ENCODE measurements at regions not wholly inside any gene's neighbourhood (a gene's known extent, or its start where the extent isn't known, plus 50 kb on each side); places are given as distances from the start of the nearest gene placed in this dataset.

- CTCF ChIA-PET, result no interaction called here
- POLR2A ChIA-PET (ENCODE audit: low non-redundant PET), result interaction anchor here (0.6 kb wide), 1 partner anchor 21 kb away, joined by 4 read pairs; no protein-coding TSS in a partner anchor
- no TSS peak for BruUV-seq (replicated peaks)
Measured at GRCh38 chr2:180205621-180206235, 198.6 kb upstream of the CWC22 start.

GRCh38 chr2:180203972-180204371 lies 196.9 kb upstream of the CWC22 start:
- CTCF ChIA-PET, result no interaction called here
- DNase-seq (ENCODE audit: low spot score), result no peak
- Histone ChIP-seq H3K4me1 (ENCODE audit: insufficient read depth, low read length, poor library complexity, severe bottlenecking) (no peaks in the 10 kb centered on the region), H3K27me3 (replicated peaks; ENCODE audit: insufficient read depth, low read depth, low read length, poor library complexity) (no peaks in the 10 kb centered on the region), H3K27ac (ENCODE audit: low read depth, low read length, poor library complexity, severe bottlenecking) (no peak overlapping the region), H3K36me3 (ENCODE audit: insufficient read depth, low read length, poor library complexity, severe bottlenecking) (no peaks in the 10 kb centered on the region), H3K9me3 (ENCODE audit: low read depth, low read length, poor library complexity, severe bottlenecking) (no peaks in the 10 kb centered on the region), H3K4me3 (ENCODE audit: low read depth, low read length, poor library complexity, severe bottlenecking) (no peak overlapping the region)
- BruUV-seq (replicated peaks), result no TSS peak
- POLR2A ChIA-PET (ENCODE audit: low non-redundant PET), result no interaction called here
- intact Hi-C loops (cut with micrococcal nuclease; ENCODE audit: unreplicated experiment), result no loop called here
- TF ChIP-seq EZH2 (IDR thresholded peaks at IDR 0.05; ENCODE audit: borderline replicate concordance, low read depth, low read length, poor library complexity, severe bottlenecking) (no peak), CTCF (conservative IDR thresholded peaks at IDR 0.05; ENCODE audit: low read depth, low read length) (no peak)

More at GRCh38 chr2:180205621-180206235, 198.6 kb upstream of the CWC22 start:
- H3K27ac ChIP-seq (ENCODE audit: low read depth, low read length, poor library complexity, severe bottlenecking), result no peak overlapping the region
- H3K27me3 ChIP-seq (replicated peaks; ENCODE audit: insufficient read depth, low read depth, low read length, poor library complexity), result no peaks in the 10 kb centered on the region
- intact Hi-C loops (cut with micrococcal nuclease; ENCODE audit: unreplicated experiment), result no loop called here
- H3K4me1 ChIP-seq (ENCODE audit: insufficient read depth, low read length, poor library complexity, severe bottlenecking), result no peaks in the 10 kb centered on the region
- H3K9me3 ChIP-seq (ENCODE audit: low read depth, low read length, poor library complexity, severe bottlenecking), result no peaks in the 10 kb centered on the region
- no peaks in the 10 kb centered on the region for H3K36me3 ChIP-seq (ENCODE audit: insufficient read depth, low read length, poor library complexity, severe bottlenecking)
- no peak for DNase-seq (ENCODE audit: low spot score)
- TF ChIP-seq CTCF (conservative IDR thresholded peaks at IDR 0.05; ENCODE audit: low read depth, low read length) (no peak), EZH2 (IDR thresholded peaks at IDR 0.05; ENCODE audit: borderline replicate concordance, low read depth, low read length, poor library complexity, severe bottlenecking) (no peak)
- no peak overlapping the region for H3K4me3 ChIP-seq (ENCODE audit: low read depth, low read length, poor library complexity, severe bottlenecking)

GRCh38 chr2:180202467-180202951 lies 195.4 kb upstream of the CWC22 start:
- BruUV-seq (replicated peaks), result no TSS peak
- Histone ChIP-seq H3K36me3 (ENCODE audit: insufficient read depth, low read length, poor library complexity, severe bottlenecking) (no peaks in the 10 kb centered on the region), H3K27me3 (replicated peaks; ENCODE audit: insufficient read depth, low read depth, low read length, poor library complexity) (no peaks in the 10 kb centered on the region), H3K27ac (ENCODE audit: low read depth, low read length, poor library complexity, severe bottlenecking) (no peak overlapping the region), H3K4me1 (ENCODE audit: insufficient read depth, low read length, poor library complexity, severe bottlenecking) (no peaks in the 10 kb centered on the region), H3K4me3 (ENCODE audit: low read depth, low read length, poor library complexity, severe bottlenecking) (no peak overlapping the region), H3K9me3 (ENCODE audit: low read depth, low read length, poor library complexity, severe bottlenecking) (no peaks in the 10 kb centered on the region)
- ChIA-PET POLR2A (ENCODE audit: low non-redundant PET) (no interaction called here), CTCF (no interaction called here)
- TF ChIP-seq CTCF (conservative IDR thresholded peaks at IDR 0.05; ENCODE audit: low read depth, low read length), result no peak
- no peak for TF ChIP-seq EZH2 (IDR thresholded peaks at IDR 0.05; ENCODE audit: borderline replicate concordance, low read depth, low read length, poor library complexity, severe bottlenecking)
- DNase-seq (ENCODE audit: low spot score), result peak; percentile 3
- intact Hi-C loops (cut with micrococcal nuclease; ENCODE audit: unreplicated experiment), result no loop called here

All from A673 (cell line).